ENCODE measurements at regions not wholly inside any gene's neighbourhood (a gene's known extent, or its start where the extent isn't known, plus 50 kb on each side); places are given as distances from the start of the nearest gene placed in this dataset.

DNA sequence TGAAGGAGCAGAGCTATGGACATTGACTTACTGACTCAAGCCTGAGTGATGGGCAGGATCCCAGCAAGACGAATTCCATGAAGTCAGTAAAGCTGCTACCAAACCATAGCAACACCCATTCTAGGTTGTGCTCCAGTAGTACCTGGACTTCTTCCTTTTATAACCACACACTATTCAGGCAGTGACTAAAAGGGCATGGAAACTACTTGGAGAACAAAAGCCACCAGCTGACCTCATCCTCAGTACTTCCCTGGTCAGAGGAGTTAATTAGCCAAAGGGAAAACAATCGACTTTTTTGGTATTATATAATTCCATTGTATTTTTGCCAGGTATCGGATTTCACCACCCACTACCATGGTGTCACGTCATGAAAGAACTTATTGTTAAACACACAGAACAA is 237.1 kb downstream of the TTC32 start:
- TF ChIP-seq, protein P1, sequence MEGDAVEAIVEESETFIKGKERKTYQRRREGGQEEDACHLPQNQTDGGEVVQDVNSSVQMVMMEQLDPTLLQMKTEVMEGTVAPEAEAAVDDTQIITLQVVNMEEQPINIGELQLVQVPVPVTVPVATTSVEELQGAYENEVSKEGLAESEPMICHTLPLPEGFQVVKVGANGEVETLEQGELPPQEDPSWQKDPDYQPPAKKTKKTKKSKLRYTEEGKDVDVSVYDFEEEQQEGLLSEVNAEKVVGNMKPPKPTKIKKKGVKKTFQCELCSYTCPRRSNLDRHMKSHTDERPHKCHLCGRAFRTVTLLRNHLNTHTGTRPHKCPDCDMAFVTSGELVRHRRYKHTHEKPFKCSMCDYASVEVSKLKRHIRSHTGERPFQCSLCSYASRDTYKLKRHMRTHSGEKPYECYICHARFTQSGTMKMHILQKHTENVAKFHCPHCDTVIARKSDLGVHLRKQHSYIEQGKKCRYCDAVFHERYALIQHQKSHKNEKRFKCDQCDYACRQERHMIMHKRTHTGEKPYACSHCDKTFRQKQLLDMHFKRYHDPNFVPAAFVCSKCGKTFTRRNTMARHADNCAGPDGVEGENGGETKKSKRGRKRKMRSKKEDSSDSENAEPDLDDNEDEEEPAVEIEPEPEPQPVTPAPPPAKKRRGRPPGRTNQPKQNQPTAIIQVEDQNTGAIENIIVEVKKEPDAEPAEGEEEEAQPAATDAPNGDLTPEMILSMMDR (conservative IDR thresholded peaks at IDR 0.05): no peak
- TF ChIP-seq EZH2 (IDR thresholded peaks at IDR 0.05; ENCODE audit: low read depth): no peak
